Activated CD4-positive, alpha-beta memory T cell treated with anti-CD3 and anti-CD28 coated beads, Interleukin-2, amount 10 ng/mL, durations not matched to agents 7 days and 5 days (primary cell): ENCODE measurements at regions not wholly inside any gene's neighbourhood (a gene's known extent, or its start where the extent isn't known, plus 50 kb on each side); places are given as distances from the start of the nearest gene placed in this dataset.

ENCODE experiments used
- CTCF ChIA-PET: fragments of 350-600 bp; sonication (Branson Sonifier 250); formaldehyde crosslinking; loops from one replicate; lab custom pipeline; 2021; ENCODE audit warnings: antibody characterized with exemption, inconsistent platforms; lab: Charles Lee
- POLR2A ChIA-PET: fragments of 350-600 bp; sonication (Branson Sonifier 250); formaldehyde crosslinking; loops from one replicate; lab custom pipeline; 2021; ENCODE audit warnings: antibody characterized with exemption; lab: Charles Lee
- DNase-seq: peaks from one replicate; pipeline ENCODE4 v3.0.0-alpha.2; 2020
- H3K27ac Mint-ChIP-seq: one replicate; pipeline ENCODE4 v1.8.0; 2021; ENCODE audit warnings: mild to moderate bottlenecking, mixed read lengths
- H3K27me3 Mint-ChIP-seq: one replicate; pipeline ENCODE4 v1.8.0; 2021; ENCODE audit warnings: mixed read lengths
- H3K36me3 Mint-ChIP-seq: one replicate; pipeline ENCODE4 v1.8.0; 2021; ENCODE audit warnings: low read depth, mixed read lengths
- H3K4me1 Mint-ChIP-seq: one replicate; pipeline ENCODE4 v1.8.0; 2021; ENCODE audit warnings: mixed read lengths
- H3K4me3 Mint-ChIP-seq: one replicate; pipeline ENCODE4 v1.8.0; 2021; ENCODE audit warnings: mild to moderate bottlenecking, mixed read lengths
- H3K9me3 Mint-ChIP-seq: one replicate; pipeline ENCODE4 v1.8.0; 2021; ENCODE audit warnings: mixed read lengths

DNA sequence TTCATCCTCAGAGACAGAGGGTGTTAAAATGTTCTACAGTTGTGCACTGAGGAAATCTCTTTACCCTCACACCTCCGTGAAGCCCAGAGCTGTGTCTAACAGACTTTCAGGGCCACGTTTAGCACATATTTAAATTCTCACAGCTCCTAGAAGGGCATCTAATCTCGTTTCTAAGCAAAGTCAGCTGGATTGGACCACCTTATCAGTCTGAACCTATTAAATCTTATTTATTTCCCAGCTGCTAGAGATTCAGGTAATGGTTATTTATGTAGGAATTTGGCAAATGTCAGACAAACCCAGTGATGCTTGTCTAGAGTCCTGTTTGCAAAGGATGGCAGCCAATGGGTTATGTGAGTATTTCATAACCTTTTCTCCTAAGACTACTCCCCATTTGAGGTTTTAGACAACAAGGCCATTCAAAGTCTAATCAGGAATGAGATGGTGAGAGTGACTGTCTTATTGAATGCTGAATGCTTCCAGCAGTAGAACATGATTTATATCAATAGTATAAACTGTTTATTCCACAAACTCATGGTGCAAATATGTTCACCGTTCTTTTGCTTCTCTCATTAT, 54.8 kb upstream of the EXOC4 start:
- H3K27me3 Mint-ChIP-seq = peaks cover 8% of the 10 kb centered on the region
- no peak overlapping the region for H3K4me3 Mint-ChIP-seq
- H3K9me3 Mint-ChIP-seq = no peaks in the 10 kb centered on the region
- no peak for DNase-seq
- ChIA-PET POLR2A (no interaction called here), CTCF (no interaction called here)
- H3K4me1 Mint-ChIP-seq = no peaks in the 10 kb centered on the region
- H3K27ac Mint-ChIP-seq = no peak overlapping the region
- no peaks in the 10 kb centered on the region for H3K36me3 Mint-ChIP-seq

DNA sequence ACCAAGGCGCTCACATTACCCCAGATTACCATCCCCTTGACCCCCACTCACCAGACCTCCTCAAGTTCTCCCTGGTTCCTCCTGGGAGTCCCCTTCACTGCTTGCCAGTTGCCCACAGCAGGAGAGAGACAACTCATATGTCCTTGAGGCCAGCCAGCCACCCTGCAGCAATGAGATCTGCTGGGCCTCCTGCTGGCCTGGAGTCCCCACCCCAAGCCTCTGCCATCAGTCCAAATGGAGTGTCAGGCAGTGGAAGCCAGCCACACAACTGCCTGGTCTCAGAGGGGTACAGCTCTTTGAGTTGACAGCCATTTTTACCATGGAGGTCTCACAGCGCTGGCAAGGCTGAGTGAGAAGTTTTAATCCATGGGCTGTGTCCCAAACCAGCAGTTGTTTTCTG, 53.0 kb upstream of the EXOC4 start:
- peaks cover 8% of the 10 kb centered on the region for H3K27me3 Mint-ChIP-seq
- POLR2A ChIA-PET = no interaction called here
- CTCF ChIA-PET = no interaction called here
- no peaks in the 10 kb centered on the region for H3K36me3 Mint-ChIP-seq
- H3K4me3 Mint-ChIP-seq = no peak overlapping the region
- H3K4me1 Mint-ChIP-seq = no peaks in the 10 kb centered on the region
- DNase-seq = no peak
- H3K27ac Mint-ChIP-seq = no peak overlapping the region
- no peaks in the 10 kb centered on the region for H3K9me3 Mint-ChIP-seq

DNA sequence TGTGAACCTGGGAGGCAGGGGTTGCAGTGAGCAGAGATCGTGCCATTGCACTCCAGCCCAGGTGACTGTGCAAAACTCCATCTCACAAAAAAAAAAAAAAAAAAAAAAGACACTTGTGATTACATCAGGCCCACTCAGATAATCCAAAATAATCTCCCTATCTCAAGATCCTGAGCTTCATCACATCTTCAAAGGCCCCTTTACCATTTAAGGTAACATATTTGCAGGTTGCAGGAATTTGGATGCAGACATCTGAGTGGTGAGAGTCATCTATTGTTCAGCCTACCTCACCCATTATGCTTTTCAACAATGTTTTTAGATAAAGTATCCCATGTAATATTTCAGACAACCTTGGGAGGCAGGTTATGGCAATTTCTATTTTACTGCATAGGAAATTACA, 51.4 kb upstream of the EXOC4 start:
- H3K9me3 Mint-ChIP-seq = no peaks in the 10 kb centered on the region
- ChIA-PET POLR2A (interaction anchor here (0.5 kb wide), 1 partner anchor 198 kb away, joined by 3 read pairs; no protein-coding TSS in a partner anchor), CTCF (interaction anchor here (0.6 kb wide), 1 partner anchor 430 kb away, joined by 4 read pairs; no protein-coding TSS in a partner anchor)

GRCh38 chr7:133202942-133203341, 49.9 kb upstream of the EXOC4 start:
- CTCF ChIA-PET = no interaction called here
- H3K27ac Mint-ChIP-seq = no peak overlapping the region
- POLR2A ChIA-PET = no interaction called here

More for the DNA sequence above, 51.4 kb upstream of the EXOC4 start:
- Mint-ChIP-seq H3K27me3 (peaks cover 9% of the 10 kb centered on the region), H3K27ac (no peak overlapping the region), H3K36me3 (no peaks in the 10 kb centered on the region), H3K4me1 (no peaks in the 10 kb centered on the region), H3K4me3 (no peak overlapping the region)
- DNase-seq = no peak

More at GRCh38 chr7:133202942-133203341, 49.9 kb upstream of the EXOC4 start:
- no peak for DNase-seq
- H3K36me3 Mint-ChIP-seq = no peaks in the 10 kb centered on the region
- H3K27me3 Mint-ChIP-seq = peaks cover 2% of the 10 kb centered on the region
- H3K4me1 Mint-ChIP-seq = no peaks in the 10 kb centered on the region
- H3K9me3 Mint-ChIP-seq = no peaks in the 10 kb centered on the region
- H3K4me3 Mint-ChIP-seq = no peak overlapping the region
